HEK293 (cell line): ENCODE measurements at regions not wholly inside any gene's neighbourhood (a gene's known extent, or its start where the extent isn't known, plus 50 kb on each side); places are given as distances from the start of the nearest gene placed in this dataset.

Experiments
- CTCF ChIA-PET: fragments of 350-600 bp; formaldehyde crosslinking; extraction: SDS; loops from one replicate; lab custom pipeline; 2021; ENCODE audit warnings: antibody characterized with exemption; lab: Yijun Ruan, JAX
- POLR2A ChIA-PET: fragments of 300-600 bp; formaldehyde crosslinking; extraction: SDS; loops from one replicate; lab custom pipeline; 2020; ENCODE audit warnings: antibody characterized with exemption, inconsistent platforms; lab: Yijun Ruan, JAX
- H3K27ac ChIP-seq: fragments of 200-500 bp; sonication (Bioruptor generic); 2 replicates; pipeline ENCODE4 v1.5.1; 2014; ENCODE audit warnings: low read depth, low read length, control low read depth, inconsistent platforms; ENCODE audit errors: extremely low read depth
- H3K36me3 ChIP-seq, 2 experiments: fragments of 200-500 bp in 1 of 2; sonication (Bioruptor generic) in 1 of 2; 1 replicate in 1 of 2; 2 replicates in 1 of 2; pipeline ENCODE4 v1.5.1; 2014 to 2017; ENCODE audit warnings: inconsistent platforms in 2 of 2, low read length in 2 of 2; ENCODE audit not compliant: control insufficient read depth in 2 of 2, insufficient read depth in 1 of 2
- H3K4me1 ChIP-seq: fragments of 200-500 bp; sonication (Bioruptor generic); 2 replicates; pipeline ENCODE4 v1.5.1; 2014; ENCODE audit warnings: mild to moderate bottlenecking, low read length, inconsistent platforms; ENCODE audit not compliant: control insufficient read depth, insufficient read depth
- H3K4me3 ChIP-seq: 2 replicates; pipeline ENCODE4 v1.5.1; 2011; ENCODE audit warnings: low read depth, mild to moderate bottlenecking, control low read depth, low read length, moderate library complexity
- H3K9me3 ChIP-seq: fragments of 200-500 bp; sonication (Bioruptor generic); 2 replicates; pipeline ENCODE4 v1.5.1; 2014; ENCODE audit warnings: low read depth, low read length, inconsistent platforms; ENCODE audit not compliant: control insufficient read depth, insufficient read depth
- BCL11B ChIP-seq: fragments of 450-650 bp; formaldehyde crosslinking; IDR thresholded peaks from 2 replicates; pipeline ENCODE4 v1.5.1; 2016; ENCODE audit warnings: low read depth, missing biosample characterization, missing genetic modification characterization
- GLI2 ChIP-seq: fragments of 450-650 bp; formaldehyde crosslinking; IDR thresholded peaks from 2 replicates; pipeline ENCODE4; 2017; ENCODE audit warnings: missing biosample characterization, missing genetic modification characterization, low read depth, borderline replicate concordance
- GLIS1 ChIP-seq: fragments of 450-650 bp; formaldehyde crosslinking; IDR thresholded peaks from 2 replicates; pipeline ENCODE4 v1.5.1; 2016; ENCODE audit warnings: missing biosample characterization, missing genetic modification characterization
- HOXC10 ChIP-seq: sonication (generic); formaldehyde crosslinking; IDR thresholded peaks from 2 replicates; pipeline ENCODE4 v1.8.1; 2023; ENCODE audit warnings: mild to moderate bottlenecking, missing genetic modification reagents
- HOXD13 ChIP-seq: sonication (generic); formaldehyde crosslinking; IDR thresholded peaks from 2 replicates; pipeline ENCODE4 v1.8.0; 2022; ENCODE audit warnings: missing genetic modification reagents, borderline replicate concordance
- REPIN1 ChIP-seq: fragments of 450-650 bp; formaldehyde crosslinking; IDR thresholded peaks from 2 replicates; pipeline ENCODE4 v1.5.1; 2017; ENCODE audit warnings: missing biosample characterization, missing genetic modification characterization, low read depth
- SALL2 ChIP-seq: fragments of 450-650 bp; formaldehyde crosslinking; IDR thresholded peaks from 2 replicates; pipeline ENCODE4 v1.5.0; 2017; ENCODE audit warnings: missing biosample characterization, mild to moderate bottlenecking, missing genetic modification characterization, borderline replicate concordance
- TRIM28 ChIP-seq: IDR thresholded peaks from 2 replicates; pipeline ENCODE4 v1.6.1; 2011; ENCODE audit warnings: low read length, control low read depth, borderline replicate concordance
- YY2 ChIP-seq: fragments of 450-650 bp; formaldehyde crosslinking; IDR thresholded peaks from 2 replicates; pipeline ENCODE4 v1.5.1; 2016; ENCODE audit warnings: missing biosample characterization, missing genetic modification characterization
- ZNF121 ChIP-seq: fragments of 450-650 bp; formaldehyde crosslinking; IDR thresholded peaks from 2 replicates; pipeline ENCODE4 v1.5.1; 2016; ENCODE audit warnings: missing biosample characterization, missing genetic modification characterization
- ZNF132 ChIP-seq: fragments of 450-650 bp; formaldehyde crosslinking; IDR thresholded peaks from 2 replicates; pipeline ENCODE4 v1.5.1; 2017; ENCODE audit warnings: missing biosample characterization, missing genetic modification characterization, borderline replicate concordance
- ZNF169 ChIP-seq: fragments of 450-650 bp; formaldehyde crosslinking; IDR thresholded peaks from 2 replicates; pipeline ENCODE4 v1.5.1; 2016; ENCODE audit warnings: missing biosample characterization, missing genetic modification characterization
- ZNF302 ChIP-seq: fragments of 450-650 bp; formaldehyde crosslinking; IDR thresholded peaks from 2 replicates; pipeline ENCODE4 v1.5.1; 2016; ENCODE audit warnings: missing biosample characterization, missing genetic modification characterization, low read depth
- ZNF37A ChIP-seq: fragments of 450-650 bp; IDR thresholded peaks from 2 replicates; pipeline ENCODE4 v1.5.1; 2018; ENCODE audit warnings: missing biosample characterization, missing genetic modification characterization
- ZNF530 ChIP-seq: fragments of 450-650 bp; formaldehyde crosslinking; IDR thresholded peaks from 2 replicates; pipeline ENCODE4 v1.5.1; 2016; ENCODE audit warnings: low read depth, missing biosample characterization, missing genetic modification characterization
- ZNF837 ChIP-seq: fragments of 450-650 bp; formaldehyde crosslinking; IDR thresholded peaks from 2 replicates; pipeline ENCODE4 v1.5.1; 2016; ENCODE audit warnings: missing biosample characterization, missing genetic modification characterization
- TF ChIP-seq, protein P1 (sequence below): IDR thresholded peaks from 2 replicates; pipeline ENCODE4 v1.6.1; 2011; ENCODE audit warnings: mild to moderate bottlenecking, low read depth, low read length, borderline replicate concordance
- TF ChIP-seq, protein P2 (sequence below): fragments of 450-650 bp; formaldehyde crosslinking; IDR thresholded peaks from 2 replicates; pipeline ENCODE4 v1.5.1; 2017; ENCODE audit warnings: missing biosample characterization, missing genetic modification characterization
- TF ChIP-seq, protein P3 (sequence below): fragments of 450-650 bp; formaldehyde crosslinking; optimal IDR thresholded peaks from 2 replicates; pipeline ENCODE3; 2016; ENCODE audit warnings: missing biosample characterization, mild to moderate bottlenecking, missing genetic modification characterization
- TF ChIP-seq, protein P4 (sequence below): fragments of 450-650 bp; IDR thresholded peaks from 2 replicates; pipeline ENCODE4 v1.5.1; 2018; ENCODE audit warnings: missing biosample characterization, mild to moderate bottlenecking, missing genetic modification characterization
- TF ChIP-seq, protein P5 (sequence below): sonication (generic); formaldehyde crosslinking; IDR thresholded peaks from 2 replicates; pipeline ENCODE4 v1.8.1; 2022; ENCODE audit warnings: mild to moderate bottlenecking, moderate library complexity, missing genetic modification reagents

DNA sequence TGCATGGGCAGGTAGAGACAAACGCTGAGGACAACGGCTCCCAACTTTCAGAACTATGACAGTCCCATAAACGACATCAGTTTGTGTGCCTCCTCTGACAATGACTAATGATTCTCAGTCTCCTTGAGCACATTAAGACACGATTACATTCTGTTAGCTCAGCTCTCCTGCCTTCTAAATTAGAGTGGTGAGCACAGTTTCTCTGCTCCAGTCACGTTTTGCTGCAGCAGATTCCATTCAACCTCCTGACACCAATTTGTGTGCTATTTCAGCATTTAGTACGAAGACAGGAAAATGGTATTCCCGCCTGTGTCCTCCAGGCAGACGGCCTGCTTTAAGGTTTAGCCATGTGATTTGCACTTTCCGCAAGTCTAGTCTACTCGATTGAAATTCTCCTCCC is 458.4 kb upstream of the CFAP20DC start:
- H3K27ac ChIP-seq = no peak overlapping the region
- TF ChIP-seq TRIM28 = 0 out of 2 replicates have a peak, but pooled peaks have one; percentile 45
- TF ChIP-seq ZNF121 (tag by site-specific recombination) = no peak
- no peak for TF ChIP-seq YY2
- CTCF ChIA-PET = interaction anchor here (0.6 kb wide), 1 partner anchor 913 kb away, joined by 3 read pairs; no protein-coding TSS in a partner anchor

DNA sequence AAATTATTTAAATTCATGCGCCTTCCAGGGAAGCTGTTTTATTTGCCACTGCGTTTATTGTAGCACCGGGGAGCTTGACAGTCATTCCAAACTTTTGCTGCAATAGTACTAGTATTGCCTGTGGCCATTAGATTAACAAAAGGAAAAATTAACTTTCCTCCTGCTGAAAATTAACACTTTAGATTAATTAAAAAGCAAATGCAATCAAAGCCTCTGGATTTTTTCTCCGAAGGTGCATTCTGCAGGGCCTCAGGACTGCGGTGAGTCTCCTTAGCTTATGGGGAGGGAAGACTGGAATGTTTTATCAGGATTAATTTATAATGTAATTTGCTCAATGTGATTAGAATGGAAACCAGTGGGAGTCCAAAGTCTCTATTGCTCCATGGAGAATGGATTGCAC is 456.4 kb upstream of the CFAP20DC start:
- Histone ChIP-seq H3K4me1 (no peaks in the 10 kb centered on the region), H3K27ac (no peak overlapping the region), H3K9me3 (no peaks in the 10 kb centered on the region), H3K36me3 (no peaks in the 10 kb centered on the region), H3K4me3 (no peak overlapping the region)
- POLR2A ChIA-PET = no interaction called here
- TF ChIP-seq TRIM28 (no peak), ZNF530 (tag by site-specific recombination) (no peak), HOXD13 (CRISPR knock-in tag) (no peak), BCL11B (tag by site-specific recombination) (no peak), ZNF302 (tag by site-specific recombination) (no peak), HOXC10 (CRISPR knock-in tag) (no peak), ZNF837 (tag by site-specific recombination) (no peak), REPIN1 (tag by site-specific recombination) (no peak), ZNF169 (no peak), ZNF132 (tag by site-specific recombination) (no peak), ZNF37A (tag by site-specific recombination) (no peak), GLI2 (tag by site-specific recombination) (no peak), GLIS1 (no peak), SALL2 (no peak)
- TF ChIP-seq, protein P1, sequence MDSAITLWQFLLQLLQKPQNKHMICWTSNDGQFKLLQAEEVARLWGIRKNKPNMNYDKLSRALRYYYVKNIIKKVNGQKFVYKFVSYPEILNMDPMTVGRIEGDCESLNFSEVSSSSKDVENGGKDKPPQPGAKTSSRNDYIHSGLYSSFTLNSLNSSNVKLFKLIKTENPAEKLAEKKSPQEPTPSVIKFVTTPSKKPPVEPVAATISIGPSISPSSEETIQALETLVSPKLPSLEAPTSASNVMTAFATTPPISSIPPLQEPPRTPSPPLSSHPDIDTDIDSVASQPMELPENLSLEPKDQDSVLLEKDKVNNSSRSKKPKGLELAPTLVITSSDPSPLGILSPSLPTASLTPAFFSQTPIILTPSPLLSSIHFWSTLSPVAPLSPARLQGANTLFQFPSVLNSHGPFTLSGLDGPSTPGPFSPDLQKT = no peak
- TF ChIP-seq, protein P2, sequence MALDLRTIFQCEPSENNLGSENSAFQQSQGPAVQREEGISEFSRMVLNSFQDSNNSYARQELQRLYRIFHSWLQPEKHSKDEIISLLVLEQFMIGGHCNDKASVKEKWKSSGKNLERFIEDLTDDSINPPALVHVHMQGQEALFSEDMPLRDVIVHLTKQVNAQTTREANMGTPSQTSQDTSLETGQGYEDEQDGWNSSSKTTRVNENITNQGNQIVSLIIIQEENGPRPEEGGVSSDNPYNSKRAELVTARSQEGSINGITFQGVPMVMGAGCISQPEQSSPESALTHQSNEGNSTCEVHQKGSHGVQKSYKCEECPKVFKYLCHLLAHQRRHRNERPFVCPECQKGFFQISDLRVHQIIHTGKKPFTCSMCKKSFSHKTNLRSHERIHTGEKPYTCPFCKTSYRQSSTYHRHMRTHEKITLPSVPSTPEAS (tag by site-specific recombination) = no peak
- TF ChIP-seq, protein P3, sequence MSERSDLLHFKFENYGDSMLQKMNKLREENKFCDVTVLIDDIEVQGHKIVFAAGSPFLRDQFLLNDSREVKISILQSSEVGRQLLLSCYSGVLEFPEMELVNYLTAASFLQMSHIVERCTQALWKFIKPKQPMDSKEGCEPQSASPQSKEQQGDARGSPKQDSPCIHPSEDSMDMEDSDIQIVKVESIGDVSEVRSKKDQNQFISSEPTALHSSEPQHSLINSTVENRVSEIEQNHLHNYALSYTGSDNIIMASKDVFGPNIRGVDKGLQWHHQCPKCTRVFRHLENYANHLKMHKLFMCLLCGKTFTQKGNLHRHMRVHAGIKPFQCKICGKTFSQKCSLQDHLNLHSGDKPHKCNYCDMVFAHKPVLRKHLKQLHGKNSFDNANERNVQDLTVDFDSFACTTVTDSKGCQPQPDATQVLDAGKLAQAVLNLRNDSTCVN = no peak
- TF ChIP-seq, protein P4, sequence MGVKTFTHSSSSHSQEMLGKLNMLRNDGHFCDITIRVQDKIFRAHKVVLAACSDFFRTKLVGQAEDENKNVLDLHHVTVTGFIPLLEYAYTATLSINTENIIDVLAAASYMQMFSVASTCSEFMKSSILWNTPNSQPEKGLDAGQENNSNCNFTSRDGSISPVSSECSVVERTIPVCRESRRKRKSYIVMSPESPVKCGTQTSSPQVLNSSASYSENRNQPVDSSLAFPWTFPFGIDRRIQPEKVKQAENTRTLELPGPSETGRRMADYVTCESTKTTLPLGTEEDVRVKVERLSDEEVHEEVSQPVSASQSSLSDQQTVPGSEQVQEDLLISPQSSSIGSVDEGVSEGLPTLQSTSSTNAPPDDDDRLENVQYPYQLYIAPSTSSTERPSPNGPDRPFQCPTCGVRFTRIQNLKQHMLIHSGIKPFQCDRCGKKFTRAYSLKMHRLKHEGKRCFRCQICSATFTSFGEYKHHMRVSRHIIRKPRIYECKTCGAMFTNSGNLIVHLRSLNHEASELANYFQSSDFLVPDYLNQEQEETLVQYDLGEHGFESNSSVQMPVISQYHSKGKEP (tag by site-specific recombination) = no peak
- TF ChIP-seq, protein P5, sequence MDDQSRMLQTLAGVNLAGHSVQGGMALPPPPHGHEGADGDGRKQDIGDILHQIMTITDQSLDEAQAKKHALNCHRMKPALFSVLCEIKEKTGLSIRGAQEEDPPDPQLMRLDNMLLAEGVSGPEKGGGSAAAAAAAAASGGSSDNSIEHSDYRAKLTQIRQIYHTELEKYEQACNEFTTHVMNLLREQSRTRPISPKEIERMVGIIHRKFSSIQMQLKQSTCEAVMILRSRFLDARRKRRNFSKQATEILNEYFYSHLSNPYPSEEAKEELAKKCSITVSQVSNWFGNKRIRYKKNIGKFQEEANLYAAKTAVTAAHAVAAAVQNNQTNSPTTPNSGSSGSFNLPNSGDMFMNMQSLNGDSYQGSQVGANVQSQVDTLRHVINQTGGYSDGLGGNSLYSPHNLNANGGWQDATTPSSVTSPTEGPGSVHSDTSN (CRISPR knock-in tag) = no peak
- CTCF ChIA-PET = no interaction called here

More for the DNA sequence above, 458.4 kb upstream of the CFAP20DC start:
- Histone ChIP-seq H3K9me3 (no peaks in the 10 kb centered on the region), H3K4me3 (no peak overlapping the region), H3K4me1 (no peaks in the 10 kb centered on the region), H3K36me3 (no peaks in the 10 kb centered on the region)
- POLR2A ChIA-PET = no interaction called here
